CD4-positive, alpha-beta T cell treated with Interleukin-21 for 1 hour (primary cell): ENCODE measurements at regions not wholly inside any gene's neighbourhood (a gene's known extent, or its start where the extent isn't known, plus 50 kb on each side); places are given as distances from the start of the nearest gene placed in this dataset.
"Not testable (repeated sequence)": the region's sequence is repeated elsewhere in the genome, so short reads cannot be mapped to it uniquely, and the experiment has no call there.

Source experiments
- DNase-seq: peaks from one replicate; pipeline ENCODE4 v3.0.0-alpha.2; 2020

DNA sequence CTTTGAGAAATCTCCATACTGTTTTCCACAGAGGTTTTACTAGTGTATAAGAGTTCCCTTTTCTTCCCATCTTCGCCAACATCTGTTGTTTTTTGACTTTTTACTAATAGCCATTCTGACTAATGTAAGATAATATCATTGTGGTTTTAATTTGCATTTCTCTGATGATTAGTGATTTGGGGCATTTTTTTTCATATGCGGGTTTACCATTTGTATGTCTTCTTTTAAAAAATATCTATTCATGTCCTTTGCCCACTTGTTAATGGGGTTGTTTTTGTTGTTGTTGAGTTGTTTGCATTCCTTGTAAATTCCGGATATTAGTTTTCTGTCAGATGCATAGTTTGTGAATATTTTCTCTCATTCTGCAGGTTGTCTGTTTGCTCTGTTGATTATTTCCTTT, 167.1 kb downstream of the PRL start:
- no peak for DNase-seq

DNA sequence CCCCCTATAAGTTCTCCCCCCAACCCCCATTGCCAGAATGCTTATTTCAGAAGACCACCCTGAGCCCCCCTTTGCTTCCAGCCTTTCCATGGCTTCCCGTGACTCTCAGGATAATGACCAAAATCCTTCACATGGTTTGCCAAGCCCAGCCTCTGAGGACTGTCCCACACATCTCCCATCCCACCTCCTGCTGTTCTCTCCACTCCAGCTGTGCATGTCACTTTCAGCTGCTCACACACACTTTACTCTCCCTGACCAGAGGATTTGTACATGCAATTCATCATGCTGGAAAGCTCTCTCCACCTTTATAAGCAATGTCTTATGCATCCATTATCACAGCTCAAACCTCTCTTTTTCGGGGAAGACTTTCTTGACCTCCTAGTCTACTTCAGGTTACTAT, 164.2 kb downstream of the PRL start:
- no peak for DNase-seq

DNA sequence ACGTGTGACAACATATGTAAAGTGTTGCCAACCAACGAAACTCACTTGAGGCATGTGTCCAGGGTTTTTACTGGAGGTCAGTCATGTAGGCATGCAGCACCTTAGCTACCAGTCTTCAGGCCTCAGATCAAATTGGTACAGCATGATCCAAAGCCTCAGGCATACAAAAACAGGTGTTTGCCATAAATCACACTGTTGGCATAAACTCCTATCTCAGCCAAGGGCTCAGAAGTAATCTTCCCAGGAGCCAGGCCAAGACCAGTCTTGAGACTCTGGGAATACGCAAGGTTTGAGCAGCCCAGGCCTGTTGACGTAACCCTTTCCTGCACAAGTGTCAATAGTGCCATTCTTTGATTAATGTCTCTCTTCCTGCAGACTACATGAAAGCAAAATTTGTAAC, 163.5 kb downstream of the PRL start:
- no peak for DNase-seq

DNA sequence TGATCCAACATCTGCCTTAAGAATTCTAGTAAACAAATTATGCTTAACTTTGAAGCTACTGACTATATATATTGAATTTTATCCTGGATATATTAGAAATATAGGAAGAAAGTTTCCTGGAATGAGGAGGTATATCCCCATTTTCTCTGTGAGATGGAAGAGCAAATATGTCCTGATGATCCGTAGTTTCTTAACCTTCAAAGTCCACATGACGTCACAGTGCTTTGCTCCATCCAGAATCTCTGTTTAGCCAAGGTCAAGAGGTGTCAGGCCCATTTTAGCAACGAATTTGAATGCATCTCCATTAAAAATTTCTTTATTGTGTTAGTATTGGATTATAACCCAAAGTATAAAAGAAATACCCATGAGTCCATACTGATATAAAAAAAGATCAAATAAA, 162.5 kb downstream of the PRL start:
- no peak for DNase-seq

DNA sequence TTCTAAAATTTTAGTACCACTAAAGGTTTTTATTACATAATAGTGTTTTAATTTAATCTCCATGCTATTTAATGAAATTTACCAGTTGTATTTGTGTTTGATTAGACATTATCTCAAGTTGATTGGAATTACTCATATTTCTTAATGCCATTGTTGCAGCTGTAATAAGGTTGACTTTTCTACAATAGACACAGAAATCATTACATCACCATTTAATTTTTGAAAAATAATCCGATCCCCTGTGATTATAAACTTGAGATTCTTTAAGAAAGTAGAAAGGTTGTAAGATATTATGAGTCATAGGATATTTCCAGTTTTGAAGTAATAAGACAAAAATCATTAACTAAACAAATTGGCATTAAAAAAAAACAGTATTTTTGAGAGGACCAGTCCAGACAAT, 161.4 kb downstream of the PRL start:
- DNase-seq: no peak

DNA sequence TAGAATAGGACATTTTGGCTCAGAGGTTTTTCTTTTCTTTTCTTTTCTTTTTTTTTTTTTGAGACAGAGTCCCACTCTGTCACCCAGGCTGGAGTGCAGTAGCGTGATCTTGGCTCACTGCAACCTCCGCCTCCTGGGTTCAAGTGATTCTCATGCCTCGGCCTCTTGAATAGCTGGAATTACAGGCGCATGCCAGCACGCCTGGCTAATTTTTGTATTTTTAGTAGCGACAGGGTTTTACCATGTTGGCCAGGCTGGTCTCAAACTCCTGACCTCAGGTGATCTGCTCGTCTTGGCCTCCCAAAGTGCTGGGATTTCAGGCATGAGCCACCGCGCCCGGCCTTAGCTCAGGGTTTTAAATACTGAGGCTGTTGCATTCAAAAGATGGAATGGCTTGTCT, 156.1 kb downstream of the PRL start:
- DNase-seq: not testable (repeated sequence)

DNA sequence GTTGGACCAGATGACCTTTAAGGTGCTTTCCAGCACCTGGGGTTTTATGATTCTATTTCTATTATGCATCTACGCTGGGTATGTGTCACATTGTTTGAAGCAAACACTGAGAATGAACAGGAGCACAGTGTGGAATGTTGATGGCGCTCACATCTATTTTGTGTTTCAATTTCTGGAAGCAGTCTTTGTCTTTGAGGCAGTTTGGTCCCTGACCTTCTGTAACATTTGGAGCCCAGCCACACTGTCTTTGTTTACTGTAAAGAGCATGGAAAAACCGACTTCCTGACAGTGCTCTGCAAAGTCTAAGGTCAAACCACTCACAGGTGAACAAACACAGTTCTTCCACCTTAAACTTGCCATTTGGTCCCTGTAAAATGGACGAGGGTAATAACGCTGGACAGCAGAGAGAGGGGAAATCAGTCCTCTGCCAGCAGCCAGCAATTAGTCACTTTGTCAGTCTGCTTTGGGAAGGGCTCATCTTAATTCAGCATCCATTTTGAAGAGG, 155.5 kb downstream of the PRL start:
- DNase-seq: no peak

DNA sequence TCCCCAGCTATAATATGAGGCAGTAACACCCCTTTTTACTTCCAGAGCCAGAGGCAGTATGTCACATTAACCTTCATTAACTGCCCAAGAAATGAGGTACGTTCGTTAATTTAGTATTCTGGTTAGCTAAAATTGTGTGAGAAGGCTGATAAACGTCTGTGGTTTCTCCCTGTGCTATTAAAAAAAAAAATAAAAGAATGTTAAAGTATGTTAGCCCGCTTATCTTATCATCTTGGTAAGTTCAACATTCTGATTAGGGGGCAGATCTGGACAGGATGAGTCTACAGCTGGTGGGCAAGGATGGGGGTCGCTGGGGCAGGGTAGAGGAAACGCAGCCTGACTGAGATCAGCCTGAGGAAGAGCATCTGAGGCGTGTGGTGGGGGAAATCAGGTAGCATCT, 154.0 kb downstream of the PRL start:
- DNase-seq: no peak

DNA sequence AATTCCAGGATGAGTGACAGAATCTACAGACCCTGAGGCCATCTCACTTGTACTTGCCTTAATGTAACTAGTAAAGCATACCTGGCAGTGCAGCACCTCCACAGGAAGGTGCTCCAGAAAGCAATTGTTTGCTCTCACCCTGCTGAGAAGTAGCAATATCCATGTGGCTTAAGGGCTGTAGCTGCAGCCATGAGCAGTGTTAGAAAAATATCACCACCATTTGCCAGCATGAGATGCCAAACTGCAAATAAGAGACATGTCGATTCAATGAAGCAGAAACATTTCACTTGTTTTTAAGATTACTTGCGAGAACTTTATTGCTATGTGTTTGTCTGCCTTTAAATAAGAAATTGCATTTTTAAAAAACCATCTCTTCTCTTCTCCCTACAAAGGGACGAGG, 151.5 kb downstream of the PRL start:
- DNase-seq: no peak

DNA sequence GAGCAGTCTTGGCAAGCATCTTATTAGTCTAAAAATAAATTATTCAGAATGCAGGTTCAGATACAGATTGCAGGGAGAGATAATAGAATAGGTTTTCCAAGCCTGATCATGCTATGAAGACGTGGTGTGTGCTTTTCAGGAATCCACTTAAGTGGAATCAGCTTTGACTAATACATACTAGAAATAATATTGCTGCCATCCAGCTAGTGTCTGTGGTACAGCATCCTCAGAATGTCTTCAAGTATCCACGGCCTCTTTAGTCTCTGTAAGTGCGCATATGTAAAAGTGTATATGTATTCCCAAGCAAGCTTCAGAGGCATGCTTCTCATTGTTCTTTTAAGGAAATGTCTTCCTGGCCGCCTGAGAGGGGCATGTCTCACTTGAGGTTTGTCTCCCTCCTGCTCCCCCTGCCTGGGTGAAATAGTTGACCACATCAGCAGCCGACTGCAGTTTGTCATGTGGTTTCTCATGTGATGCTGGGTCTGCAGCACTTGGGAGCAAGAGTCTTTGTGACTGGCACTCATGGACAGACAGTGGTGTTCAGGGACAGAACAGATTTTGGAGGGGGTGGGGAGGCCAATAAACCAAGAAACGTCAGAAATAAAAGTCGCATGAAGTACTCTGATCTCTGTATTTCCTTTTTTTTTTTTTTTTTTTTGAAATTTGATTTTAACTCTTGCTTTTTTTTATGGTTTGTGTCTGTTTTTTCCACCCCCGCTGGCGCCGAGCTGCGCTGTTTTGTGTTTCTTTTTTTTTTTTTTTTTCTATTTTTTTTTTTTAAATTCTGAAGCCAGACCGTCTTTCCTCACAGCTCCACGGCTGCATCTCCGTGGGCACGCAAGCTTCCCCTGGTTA, 150.8 kb downstream of the PRL start:
- no peak for DNase-seq

DNA sequence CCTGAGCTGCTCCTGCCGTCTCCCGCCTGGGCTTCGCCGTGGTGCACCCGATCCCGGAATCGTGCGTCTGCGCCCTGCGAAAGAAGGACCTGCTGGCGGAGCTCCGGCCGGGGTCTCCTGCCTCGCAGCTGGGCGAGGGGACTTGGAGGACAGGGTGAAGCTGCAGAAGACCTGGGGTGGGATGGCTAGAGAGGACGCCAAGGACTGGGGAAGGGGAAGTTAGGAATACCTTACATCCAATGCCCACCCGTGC, 150.2 kb downstream of the PRL start:
- DNase-seq: no peak

DNA sequence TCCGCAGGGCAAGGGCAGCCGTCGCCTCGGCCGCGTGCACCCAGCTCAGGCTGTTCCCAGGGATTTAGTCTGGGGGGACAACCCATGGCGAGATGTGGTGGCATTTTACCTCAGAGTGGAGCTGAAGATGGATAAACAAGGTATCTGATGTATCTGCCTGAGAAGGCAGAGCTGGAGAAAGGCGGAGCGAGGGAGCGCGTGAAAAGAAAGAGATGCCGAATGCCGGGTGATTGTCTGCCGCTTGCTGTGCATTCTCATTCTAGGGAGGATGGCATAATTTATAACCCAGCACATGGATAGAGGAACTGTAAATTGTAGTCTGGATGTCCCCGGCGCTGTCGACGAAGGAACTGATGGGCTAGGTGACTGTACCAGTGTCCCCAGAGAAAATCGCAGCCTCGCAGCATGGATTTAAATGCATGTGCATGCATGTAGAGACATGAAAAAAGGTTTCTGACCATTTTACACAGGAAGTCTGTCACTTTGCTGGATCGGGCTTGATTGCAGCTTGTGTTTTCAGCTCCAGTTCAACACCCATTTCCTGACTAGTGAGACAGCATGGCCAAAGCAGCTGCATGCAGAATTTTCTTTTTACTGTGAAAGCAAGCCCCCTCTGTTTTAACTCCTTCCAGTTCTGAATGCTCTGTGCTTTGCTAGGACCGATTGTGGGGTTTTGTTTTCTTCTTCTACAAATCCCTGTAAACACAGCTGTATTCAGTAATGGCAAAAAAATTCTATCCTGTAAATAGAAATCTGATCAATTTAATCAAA, 149.7 kb downstream of the PRL start:
- DNase-seq: no peak

DNA sequence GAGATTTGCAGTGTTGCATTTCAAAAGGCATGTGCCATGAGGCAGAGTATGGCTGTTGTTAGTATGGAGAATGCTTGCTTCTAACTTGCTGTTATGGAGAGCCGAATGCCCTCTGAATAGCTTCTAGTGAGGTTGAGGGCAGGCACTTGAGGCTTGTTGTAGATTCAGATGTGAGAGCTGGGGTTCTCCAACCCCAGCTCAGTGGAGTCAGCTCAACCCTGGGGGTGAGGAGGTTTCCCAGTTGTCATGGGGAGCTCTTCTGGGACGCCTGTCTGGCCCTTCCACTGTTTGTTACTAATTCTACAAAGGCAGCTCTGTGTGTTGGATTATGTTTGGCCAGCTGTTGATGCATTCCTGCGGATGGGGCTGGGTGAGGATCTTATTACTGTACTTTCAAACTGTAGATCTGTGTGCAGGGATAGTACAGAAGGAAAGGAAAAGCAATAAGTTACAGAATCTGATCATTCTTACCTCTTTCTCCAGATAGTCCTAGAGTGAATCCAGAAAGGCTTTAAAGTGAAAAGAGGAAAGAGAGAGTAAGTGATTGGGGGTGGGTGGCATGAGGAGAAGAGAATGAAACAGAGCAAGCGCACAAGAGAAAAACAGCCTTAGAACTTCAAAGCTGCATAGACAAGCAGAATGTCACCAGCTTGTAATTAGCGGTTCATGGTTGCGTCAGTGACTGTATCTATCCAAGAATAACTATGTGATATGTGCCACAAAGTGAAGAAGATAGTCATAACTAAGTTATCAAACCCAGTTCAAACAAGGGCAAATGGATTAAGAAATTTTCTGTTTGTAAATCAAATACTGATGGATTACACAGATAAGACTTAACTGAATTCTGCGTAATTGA, 148.7 kb downstream of the PRL start:
- no peak for DNase-seq

DNA sequence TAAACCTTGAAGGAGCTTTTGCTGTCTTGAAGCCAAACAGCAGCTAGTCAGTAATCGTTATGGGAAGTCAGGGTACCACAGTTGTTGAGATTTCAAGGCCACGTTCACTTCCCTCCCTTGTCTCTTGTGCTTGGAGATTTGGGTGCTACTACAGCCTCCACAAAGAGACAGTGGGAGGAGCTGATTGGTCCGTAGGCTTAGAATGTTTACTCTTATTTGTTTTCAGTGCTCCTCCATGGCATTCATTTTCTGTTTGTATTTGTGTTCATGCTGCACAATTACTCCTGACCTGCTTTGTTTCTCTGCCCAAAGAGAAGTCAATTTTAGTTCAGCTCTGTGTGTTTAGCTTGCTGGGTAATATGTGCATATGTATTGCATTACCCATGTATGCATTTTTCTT, 147.7 kb downstream of the PRL start:
- no peak for DNase-seq

DNA sequence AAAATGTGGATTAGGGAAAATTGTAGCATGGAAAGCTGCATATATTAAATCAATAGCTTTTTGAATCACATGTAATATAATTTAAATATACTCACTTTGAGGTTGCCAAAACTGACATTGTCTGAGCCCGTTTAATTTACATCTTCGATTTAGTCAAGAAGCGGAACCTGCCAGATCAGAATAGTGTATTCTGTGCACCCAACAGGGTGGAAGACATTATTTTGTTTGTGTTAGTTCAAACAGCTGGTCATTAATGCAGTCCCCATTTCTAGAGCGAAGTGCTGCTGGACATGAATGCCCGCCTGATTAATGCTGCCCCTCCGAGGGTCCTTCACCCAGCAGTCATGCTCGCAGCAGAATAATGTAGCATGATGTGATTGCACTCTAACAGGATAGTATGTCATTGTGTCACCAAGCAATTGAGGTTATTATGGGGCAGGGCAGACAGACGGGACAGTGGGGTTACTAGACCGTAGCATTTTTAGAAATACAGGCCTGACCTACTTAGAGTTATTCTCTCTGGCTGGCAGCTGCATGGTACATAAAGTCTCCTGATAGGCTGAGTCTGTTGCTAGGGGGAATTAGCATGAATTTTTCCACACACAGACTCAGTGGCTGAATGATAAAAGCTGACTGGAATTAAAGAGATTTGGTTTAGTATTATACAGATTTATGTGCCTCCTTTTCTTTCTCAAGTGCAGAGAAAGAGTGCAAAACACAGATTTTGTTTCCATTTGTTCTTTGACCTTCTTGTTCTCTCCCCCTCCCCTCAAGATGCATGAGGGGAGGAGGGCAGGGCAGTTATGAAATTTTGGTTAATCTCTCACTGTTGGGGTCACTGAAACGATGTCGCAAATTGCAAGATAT, 147.1 kb downstream of the PRL start:
- no peak for DNase-seq

DNA sequence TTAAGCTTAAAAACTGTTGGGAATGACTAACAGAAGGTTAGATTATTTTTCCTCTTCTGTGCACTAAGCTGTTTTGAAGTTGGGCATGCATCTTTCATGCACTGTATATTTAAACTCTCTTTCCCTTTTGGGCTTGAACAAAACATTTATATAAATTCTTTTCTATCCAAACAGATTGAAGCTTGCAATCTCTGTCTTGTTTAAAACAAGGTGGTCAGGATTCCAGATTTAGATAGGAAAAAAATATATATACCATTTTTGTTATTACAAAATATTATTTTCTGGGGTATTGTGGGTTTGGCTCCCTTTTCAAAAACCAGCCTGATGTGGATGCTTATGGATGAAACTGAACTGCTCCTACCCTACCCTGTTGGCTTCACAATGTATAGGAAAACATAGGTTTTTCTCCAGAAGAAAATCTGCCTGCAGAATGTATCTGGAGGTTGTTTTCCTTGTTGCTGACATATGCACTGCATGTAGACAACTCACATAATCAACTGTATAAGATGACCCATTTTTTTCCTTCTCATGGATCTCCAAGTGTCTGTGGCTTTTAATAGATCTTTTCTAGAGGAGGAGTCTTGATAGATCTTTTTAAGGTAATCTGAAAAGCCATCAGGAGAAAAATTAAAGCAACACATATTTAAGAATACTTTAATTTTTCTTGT, 146.3 kb downstream of the PRL start:
- DNase-seq: no peak

DNA sequence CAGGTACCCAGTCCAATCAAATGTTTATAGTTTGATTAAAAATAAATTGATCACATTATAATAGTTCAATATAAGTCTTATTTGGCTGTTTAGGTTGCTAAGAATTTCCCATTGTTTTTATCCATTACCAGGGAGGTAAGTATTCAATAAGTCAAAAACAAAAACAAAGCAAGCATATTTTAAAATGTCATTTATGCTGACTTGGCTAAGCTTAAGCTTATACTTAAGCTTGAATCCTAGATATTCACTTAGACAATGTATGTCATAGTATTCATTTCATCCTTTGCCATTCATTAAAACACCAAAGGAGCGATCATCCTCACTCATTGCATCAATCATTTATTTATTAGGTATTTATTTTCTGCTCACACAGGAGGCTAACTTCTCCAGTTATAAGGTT, 144.9 kb downstream of the PRL start:
- no peak for DNase-seq

DNA sequence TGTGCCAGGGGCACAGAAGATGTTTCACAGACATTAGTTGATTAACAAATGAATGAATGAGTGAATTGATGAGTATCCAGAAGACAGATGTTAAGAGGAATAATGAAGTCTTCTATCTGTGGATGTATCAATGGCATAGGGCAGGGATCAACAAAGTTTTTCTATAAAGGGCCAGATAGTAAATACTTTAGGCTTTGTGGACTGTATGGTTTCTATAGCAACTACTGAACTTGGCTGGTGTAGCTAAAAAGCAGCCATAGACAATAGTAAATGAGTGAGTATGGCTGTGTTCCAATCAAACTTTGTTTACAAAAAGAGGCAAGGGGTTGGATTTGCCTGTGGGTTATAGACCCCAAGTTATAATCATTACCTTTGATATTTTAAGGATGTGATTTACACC, 144.0 kb downstream of the PRL start:
- DNase-seq: no peak

DNA sequence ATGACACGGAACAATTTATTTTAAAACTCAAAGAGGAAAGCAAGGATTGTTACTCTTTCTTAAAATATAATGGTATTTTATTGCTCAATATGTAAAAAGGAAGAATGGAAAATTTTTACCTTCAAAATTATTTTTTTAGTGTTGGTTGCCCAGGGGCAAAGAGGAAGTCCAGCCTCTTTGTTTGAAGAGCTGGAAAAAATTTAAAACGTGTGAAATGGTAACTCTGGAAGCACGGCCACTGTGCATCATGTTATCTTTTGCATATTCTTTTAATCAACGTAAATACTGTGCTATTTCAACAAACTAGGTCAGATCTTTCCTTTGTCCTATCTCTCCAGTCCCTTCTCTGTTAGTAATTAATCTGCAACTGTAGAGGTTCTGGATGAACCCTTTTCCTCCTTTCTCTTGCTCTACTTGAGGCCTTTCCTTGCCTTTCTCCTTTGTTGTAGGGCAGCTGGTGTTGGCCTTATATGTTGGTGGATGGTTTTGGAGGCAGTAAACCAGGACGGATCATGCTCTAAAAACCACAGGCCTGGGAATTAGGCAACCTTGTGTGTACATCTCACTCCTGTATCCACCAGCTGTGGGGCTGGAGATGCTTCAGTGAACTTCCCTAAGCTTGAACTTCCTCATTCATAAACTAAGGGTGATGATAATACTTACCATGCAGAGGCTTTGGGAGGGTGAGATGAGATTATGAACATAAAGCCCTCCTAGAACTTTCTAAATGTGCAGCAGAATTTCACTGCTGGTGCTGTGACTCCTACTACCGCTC, 143.3 kb downstream of the PRL start:
- DNase-seq: no peak

DNA sequence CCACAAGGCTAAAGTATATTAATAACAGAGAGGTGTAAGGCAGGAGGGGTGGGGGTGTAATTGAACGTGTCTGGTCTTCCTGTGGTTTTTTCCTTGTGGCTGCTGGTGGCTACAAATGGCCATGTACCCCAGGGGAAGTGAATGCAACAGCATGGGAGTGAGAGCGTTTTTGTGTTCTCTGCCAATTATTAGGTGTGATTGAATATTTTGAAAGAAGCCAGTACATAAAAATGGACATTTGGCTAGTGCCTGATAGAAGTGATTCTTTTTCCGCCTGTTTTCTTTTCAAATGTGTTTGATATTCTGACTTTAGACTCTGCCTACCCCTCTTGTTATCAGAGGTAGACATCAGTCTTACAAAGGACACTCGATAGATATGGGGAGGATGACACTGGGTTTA, 141.3 kb downstream of the PRL start:
- DNase-seq: no peak

DNA sequence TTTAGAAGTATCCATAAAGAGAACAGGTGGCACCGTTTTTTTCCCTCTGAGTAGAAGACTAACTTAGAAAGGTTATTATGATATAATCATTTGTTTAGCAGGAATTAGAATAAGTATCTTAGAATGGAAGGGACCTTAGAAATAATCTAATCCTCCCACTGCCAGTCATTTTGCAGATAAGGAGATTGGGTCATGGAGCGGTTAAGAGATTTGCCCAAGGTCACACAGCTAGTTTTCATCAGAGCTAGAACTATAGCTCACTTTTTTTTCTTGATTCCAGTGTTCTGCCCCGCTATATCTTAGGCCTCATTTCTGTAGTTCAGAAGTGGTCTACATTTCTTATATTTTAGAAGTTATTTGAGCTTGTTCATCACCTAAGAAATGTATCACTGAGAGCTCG, 139.6 kb downstream of the PRL start:
- DNase-seq: no peak
